ENCODE measurements at regions not wholly inside any gene's neighbourhood (a gene's known extent, or its start where the extent isn't known, plus 50 kb on each side); places are given as distances from the start of the nearest gene placed in this dataset.
"Not testable (repeated sequence)": the region's sequence is repeated elsewhere in the genome, so short reads cannot be mapped to it uniquely, and the experiment has no call there.

DNA sequence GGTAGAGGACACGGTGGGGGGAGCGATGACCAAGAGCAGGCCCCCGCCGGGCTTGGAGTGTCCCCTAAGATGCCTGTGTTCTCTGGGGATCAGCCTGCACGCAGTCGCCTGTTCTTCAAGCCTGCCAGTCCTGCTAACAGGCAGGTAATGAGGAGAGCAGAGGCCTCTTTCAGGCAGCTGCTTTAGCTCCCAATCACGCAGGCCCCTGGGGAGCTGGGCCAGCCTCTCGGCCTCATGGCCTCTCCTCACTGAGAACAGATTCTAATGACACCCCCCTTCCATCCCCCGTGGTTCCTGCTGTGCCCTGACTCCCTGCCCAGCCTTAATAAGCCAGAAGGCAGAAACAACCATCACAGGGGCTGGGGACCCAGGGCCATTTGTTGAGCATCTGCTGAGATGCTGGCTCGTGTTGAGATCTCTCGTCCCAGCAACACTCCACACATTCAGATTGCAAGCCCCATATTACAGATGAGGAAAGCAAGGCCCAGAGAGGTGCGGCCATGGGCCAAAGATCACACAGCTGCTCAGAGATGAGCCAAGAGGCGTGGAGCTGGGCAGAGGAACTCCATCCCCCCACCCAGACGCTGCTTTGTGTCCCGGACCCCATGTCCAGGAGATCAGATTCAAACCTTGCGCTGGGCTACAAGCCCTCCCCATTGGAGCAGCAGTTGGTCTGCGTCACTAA is 71.6 kb upstream of the CASZ1 start:
- DNase-seq (ENCODE audit: low spot score): no peak

GRCh38 chr1:10868599-10868965 is 72.1 kb upstream of the CASZ1 start:
- no peak for DNase-seq (ENCODE audit: low spot score)

DNA sequence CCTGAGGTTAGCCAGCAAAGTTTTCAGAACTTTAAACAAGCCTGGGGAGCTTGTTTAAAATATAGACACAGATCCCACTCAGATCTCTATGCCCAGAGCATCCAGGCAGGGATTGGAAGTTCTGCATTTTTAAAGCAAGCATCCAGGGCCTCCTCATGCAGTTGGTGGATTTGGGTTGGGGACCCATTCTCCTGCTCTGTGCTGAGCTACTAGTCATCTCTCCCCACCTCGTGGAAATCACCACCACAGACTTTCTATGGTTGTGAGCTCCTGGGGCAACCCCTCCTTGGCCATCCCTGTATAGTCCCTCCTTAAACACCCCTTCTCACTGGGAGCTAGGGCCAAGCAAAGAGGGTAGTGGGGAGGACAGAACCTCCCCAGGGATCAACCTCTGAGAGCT is 73.5 kb upstream of the CASZ1 start:
- no peak for DNase-seq (ENCODE audit: low spot score)

GRCh38 chr1:10870493-10871096 is 74.1 kb upstream of the CASZ1 start:
- no peak for DNase-seq (ENCODE audit: low spot score)

GRCh38 chr1:10873189-10873588 is 76.7 kb upstream of the CASZ1 start:
- DNase-seq (ENCODE audit: low spot score): no peak

- no peak for DNase-seq (ENCODE audit: low spot score)
These were observed 77.9 kb upstream of the CASZ1 start for GRCh38 chr1:10874351-10874750.

GRCh38 chr1:10877894-10878293 is 81.4 kb upstream of the CASZ1 start:
- DNase-seq (ENCODE audit: low spot score): no peak

GRCh38 chr1:10878469-10878868 is 82.0 kb upstream of the CASZ1 start:
- DNase-seq (ENCODE audit: low spot score): no peak

DNA sequence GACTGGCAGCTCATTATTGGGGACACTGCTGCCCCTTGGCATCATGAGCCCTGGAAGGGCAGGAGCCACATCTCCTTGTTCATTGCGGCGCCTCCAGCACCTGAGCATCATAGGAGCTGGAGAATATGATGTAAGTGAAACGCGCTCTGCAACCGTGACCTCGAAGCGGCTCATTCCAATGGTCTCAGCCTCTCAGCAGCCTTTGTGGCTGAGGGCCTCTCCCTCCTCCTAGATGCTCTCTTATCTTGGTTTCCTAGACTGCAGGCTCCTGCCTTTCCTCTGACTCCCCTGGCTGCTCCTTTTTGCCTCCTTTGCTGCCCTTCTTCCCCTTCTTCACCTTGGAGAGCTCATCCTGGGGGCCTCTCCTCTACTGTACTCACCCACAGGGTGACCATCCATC is 83.6 kb upstream of the CASZ1 start:
- DNase-seq (ENCODE audit: low spot score): no peak

DNA sequence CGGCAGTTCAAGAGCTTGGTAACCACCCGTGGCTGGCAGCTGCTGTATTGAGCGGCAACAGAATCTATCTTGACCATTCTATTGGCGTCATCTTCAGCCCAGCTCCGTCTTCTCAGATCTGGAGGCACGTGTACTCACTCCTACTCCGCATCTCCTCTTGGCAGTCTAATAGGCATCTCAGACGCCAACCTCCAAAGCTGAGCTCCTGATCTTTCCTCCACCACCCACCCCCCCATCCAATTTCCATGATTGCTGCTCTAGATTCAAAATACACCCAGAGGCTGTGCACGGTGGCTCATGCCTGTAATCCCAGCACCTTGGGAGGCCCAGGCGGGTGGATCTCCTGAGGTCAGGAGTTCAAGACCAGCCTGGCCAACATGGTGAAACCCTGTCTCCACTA is 84.6 kb upstream of the CASZ1 start:
- no peak for DNase-seq (ENCODE audit: low spot score)

DNA sequence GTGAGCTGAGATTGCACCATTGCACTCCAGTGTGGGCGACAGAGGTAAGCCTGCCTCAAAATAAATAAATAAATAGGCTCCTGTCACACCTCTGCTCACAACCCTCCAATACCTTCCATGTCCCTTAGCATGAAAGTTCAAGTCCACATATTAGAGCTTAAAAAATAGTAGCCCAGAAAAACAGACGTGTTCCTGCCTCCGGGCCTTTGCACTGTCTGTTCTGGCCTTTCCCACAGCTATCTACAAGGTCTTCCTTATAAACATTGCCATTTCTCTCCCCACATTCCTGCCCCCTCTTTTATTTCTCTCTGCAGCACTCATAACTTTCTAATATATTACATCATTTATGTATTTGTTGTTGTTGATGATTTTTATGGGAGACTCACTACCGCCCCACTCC is 85.6 kb upstream of the CASZ1 start:
- DNase-seq (ENCODE audit: low spot score): no peak

DNA sequence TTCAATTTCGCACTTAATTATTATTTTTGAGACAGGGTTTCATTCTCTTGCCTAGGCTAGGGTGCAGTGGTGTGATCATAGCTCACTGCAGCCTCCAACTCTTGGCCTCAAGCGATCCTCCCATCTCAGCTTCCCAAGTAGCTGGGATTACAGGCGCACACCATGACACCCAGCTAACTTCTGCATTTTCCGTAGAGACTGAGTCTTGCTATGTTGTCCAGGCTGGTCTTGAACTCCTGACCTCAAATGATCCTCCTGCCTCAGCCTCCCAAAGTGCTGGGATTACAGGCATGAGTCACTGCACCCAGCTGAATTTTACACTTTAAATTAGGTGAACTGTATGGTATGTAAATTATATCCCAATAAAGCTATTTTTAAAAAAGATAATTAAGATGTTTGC is 90.6 kb upstream of the CASZ1 start:
- DNase-seq (ENCODE audit: low spot score): not testable (repeated sequence)

- DNase-seq (ENCODE audit: low spot score): no peak
These were observed 91.8 kb upstream of the CASZ1 start for GRCh38 chr1:10888291-10888690.

DNA sequence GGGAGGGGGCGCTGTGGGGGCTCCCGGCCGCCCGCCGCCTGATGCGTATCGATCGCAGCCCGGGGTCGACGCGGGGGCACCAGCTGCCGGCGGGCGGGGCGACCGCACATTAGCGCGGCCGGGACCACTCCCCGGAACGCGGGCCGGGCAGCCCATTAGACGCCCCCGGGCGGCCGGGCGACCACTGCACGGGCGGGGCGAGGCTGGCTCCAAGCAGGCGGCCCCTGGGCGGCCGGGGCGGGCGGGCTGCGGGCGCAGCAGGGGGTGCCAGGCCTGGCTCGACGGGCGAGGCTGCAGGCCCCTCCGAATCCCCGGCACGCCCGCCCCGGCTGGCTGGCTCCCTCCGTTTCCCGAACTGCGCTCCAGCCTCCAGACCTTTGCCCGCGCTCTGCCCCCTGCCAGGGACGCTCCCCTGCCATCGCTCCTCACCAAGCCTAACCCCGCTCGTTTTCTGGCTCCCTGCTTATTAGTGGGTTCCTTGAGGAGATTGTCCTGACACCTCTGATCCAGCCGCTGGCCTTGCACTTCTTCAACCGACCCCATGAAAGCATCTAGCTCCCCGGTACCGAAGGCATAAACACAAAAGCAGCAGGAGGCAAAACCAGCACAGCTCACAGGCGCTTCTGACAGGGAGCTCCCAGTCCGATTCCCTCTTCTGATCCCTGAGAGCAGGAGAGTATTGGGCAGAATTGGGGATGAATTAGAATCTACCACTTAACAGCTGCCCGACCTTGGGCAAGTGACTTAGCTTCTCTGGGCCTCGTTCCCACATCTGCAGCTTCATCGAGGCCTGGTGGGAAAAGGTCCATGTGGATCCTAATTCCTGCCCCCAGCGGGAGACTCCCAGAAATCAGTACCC is 92.6 kb upstream of the CASZ1 start:
- no peak for DNase-seq (ENCODE audit: low spot score)

GRCh38 chr1:10889650-10890353 is 93.4 kb upstream of the CASZ1 start:
- DNase-seq (ENCODE audit: low spot score): no peak

- no peak for DNase-seq (ENCODE audit: low spot score)
These were observed 94.1 kb upstream of the CASZ1 start for GRCh38 chr1:10890491-10891071.

- DNase-seq (ENCODE audit: low spot score): no peak
These were observed 94.6 kb upstream of the CASZ1 start for GRCh38 chr1:10891091-10891490.

GRCh38 chr1:10892138-10893065 is 96.0 kb upstream of the CASZ1 start:
- DNase-seq (ENCODE audit: low spot score): no peak

DNA sequence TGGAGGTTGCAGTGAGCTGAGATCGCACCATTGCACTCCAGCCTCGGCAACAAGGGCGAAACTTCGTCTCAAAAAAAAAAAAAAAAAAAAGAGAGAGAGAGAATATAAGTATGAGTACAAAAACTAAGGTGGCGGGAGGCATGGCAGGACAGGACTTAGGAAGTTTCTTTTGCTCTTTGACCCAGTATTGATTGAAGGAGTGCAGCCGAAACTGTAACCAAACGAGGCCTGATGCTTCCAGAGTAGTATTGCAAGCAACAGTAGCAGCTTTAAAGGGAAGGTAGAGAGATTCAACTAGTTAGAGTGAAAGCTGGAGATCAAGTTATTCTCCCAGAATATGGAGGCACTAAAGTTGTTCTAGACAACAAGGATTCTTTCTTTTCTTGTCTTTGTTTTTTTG is 99.2 kb upstream of the CASZ1 start:
- no peak for DNase-seq (ENCODE audit: low spot score)

GRCh38 chr1:10896673-10897072 is 100.2 kb upstream of the CASZ1 start:
- DNase-seq (ENCODE audit: low spot score): no peak

DNA sequence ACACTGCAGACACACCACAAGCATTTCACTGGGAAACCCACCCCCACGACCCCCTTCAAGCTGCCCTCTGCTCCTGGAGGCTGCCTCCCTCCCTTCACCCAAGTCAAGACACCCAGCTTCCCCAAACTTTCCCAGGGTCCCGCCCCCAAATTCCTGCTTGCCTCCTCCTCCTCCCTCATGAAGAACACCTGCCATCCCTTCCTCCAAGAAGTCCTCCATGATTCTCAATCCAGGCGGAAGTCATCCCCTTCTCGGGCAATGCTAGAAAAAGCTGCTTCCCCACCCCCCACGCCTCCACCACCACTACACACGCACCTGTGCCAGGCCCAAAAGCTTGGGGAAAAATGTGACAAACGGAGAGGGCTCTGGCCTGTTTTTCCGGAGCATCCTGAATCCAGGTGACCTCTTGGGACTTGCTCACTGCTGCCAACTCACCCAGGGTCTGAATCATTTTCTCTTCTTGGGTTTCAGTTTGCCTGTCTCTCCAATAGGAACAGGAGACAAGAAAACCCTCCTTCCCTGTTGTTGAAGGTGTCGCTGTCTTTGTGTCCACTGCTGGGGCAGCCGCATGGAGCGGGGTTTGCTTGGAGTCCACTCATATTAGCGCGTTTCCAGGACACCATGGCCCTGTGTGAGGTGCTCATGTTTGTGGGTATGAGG is 101.0 kb upstream of the CASZ1 start:
- DNase-seq (ENCODE audit: low spot score): no peak
